ENCODE measurements at regions not wholly inside any gene's neighbourhood (a gene's known extent, or its start where the extent isn't known, plus 50 kb on each side); places are given as distances from the start of the nearest gene placed in this dataset.

DNA sequence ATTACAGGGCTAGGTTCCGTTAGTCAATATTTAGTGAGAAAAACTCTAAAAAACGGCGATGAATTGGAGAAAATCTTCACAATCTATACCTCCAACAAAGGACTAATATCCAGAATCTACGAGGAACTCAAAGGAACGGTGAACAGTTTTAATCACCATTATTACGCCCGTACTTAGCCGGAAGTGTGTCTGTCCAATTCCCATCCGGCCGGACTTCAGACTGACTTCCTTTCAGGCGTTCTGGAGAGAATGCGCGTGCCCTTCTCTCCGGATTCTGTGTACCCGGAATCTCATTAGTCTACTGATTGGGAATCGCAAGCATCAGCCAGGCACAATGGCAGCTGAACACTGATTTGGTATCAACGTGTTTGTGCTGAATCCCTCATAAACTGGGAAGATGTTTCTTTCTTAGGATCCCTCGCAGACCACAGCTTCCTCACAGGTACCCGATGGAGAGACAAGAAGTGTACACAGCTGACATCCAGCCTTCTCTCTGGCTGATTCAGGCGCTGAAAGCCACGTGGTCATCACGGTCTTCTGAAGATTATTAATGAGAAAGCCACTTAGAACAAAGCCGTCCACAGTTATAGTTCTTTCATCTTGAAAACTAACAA, 239.9 kb downstream of the ZNF516 start:
- H3K4me2 ChIP-seq (ENCODE audit: extremely low read depth, insufficient read depth, low read length), result no peak overlapping the region
- H2AFZ ChIP-seq (ENCODE audit: low read length), result no peak overlapping the region
- no peak overlapping the region for H3K4me3 ChIP-seq (replicated peaks in 1 of 4; ENCODE audit: control extremely low read depth in 1 of 4, insufficient read depth in 1 of 4, low read depth in 3 of 4, low read length in 4 of 4)
- H3K27ac ChIP-seq (ENCODE audit: insufficient read depth, low read length), result no peak overlapping the region
- no peaks in the 10 kb centered on the region for H3K79me2 ChIP-seq (ENCODE audit: control insufficient read depth, insufficient read depth, low read length)
- no peaks in the 10 kb centered on the region for H3K4me1 ChIP-seq (ENCODE audit: control insufficient read depth, extremely low read depth, insufficient read depth, low read length)
- no peaks in the 10 kb centered on the region for H4K20me1 ChIP-seq (ENCODE audit: control insufficient read depth, extremely low read depth, insufficient read depth, low read length)
- H3K27me3 ChIP-seq (ENCODE audit: control insufficient read depth, insufficient read depth, low read length), result peaks cover 2% of the 10 kb centered on the region
- H3K36me3 ChIP-seq (ENCODE audit: control insufficient read depth, insufficient read depth, low read length), result no peaks in the 10 kb centered on the region
- H3K9me3 ChIP-seq (ENCODE audit: control insufficient read depth, insufficient read depth, low read depth, low read length), result no peaks in the 10 kb centered on the region
- DNase-seq (ENCODE audit: low read depth in 2 of 2), result no peak
- TF ChIP-seq EZH2 (IDR thresholded peaks at IDR 0.05; ENCODE audit: low read length, missing control alignments), result no peak
- TF ChIP-seq, protein P1, sequence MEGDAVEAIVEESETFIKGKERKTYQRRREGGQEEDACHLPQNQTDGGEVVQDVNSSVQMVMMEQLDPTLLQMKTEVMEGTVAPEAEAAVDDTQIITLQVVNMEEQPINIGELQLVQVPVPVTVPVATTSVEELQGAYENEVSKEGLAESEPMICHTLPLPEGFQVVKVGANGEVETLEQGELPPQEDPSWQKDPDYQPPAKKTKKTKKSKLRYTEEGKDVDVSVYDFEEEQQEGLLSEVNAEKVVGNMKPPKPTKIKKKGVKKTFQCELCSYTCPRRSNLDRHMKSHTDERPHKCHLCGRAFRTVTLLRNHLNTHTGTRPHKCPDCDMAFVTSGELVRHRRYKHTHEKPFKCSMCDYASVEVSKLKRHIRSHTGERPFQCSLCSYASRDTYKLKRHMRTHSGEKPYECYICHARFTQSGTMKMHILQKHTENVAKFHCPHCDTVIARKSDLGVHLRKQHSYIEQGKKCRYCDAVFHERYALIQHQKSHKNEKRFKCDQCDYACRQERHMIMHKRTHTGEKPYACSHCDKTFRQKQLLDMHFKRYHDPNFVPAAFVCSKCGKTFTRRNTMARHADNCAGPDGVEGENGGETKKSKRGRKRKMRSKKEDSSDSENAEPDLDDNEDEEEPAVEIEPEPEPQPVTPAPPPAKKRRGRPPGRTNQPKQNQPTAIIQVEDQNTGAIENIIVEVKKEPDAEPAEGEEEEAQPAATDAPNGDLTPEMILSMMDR (conservative IDR thresholded peaks at IDR 0.05 in 1 of 2, IDR thresholded peaks at IDR 0.05 in 1 of 2; ENCODE audit: low read depth in 1 of 2, low read length in 2 of 2), result no peak
- H3K9ac ChIP-seq (ENCODE audit: insufficient read depth, low read length), result no peak overlapping the region

DNA sequence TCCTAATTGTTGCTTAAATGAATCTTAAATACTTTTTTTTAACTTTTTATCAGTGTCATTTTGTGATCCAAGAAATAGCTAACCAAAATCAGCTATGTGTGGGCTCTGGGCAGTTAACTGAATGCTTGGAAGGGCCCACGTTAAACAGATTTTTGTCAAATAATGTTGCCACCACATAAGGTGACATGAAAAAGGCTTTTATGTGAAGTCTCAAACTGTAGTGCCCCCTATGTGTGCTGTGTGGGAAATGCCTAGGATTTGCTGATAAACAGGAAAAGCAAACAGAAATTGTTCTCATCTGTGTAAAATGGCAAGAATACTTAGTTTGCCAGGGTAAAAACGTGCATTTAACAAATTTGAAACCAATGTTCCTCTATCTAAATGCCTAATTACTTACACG, 242.2 kb downstream of the ZNF516 start:
- H3K4me3 ChIP-seq (replicated peaks in 1 of 4; ENCODE audit: control extremely low read depth in 1 of 4, insufficient read depth in 1 of 4, low read depth in 3 of 4, low read length in 4 of 4), result no peak overlapping the region

GRCh38 chr18:76252139-76252538, 242.9 kb downstream of the ZNF516 start:
- no peaks in the 10 kb centered on the region for H4K20me1 ChIP-seq (ENCODE audit: control insufficient read depth, extremely low read depth, insufficient read depth, low read length)
- no peak overlapping the region for H2AFZ ChIP-seq (ENCODE audit: low read length)
- H3K79me2 ChIP-seq (ENCODE audit: control insufficient read depth, insufficient read depth, low read length), result no peaks in the 10 kb centered on the region
- peaks cover 2% of the 10 kb centered on the region for H3K27me3 ChIP-seq (ENCODE audit: control insufficient read depth, insufficient read depth, low read length)
- no peak overlapping the region for H3K4me2 ChIP-seq (ENCODE audit: extremely low read depth, insufficient read depth, low read length)
- H3K27ac ChIP-seq (ENCODE audit: insufficient read depth, low read length), result no peak overlapping the region
- H3K9ac ChIP-seq (ENCODE audit: insufficient read depth, low read length), result no peak overlapping the region
- no peaks in the 10 kb centered on the region for H3K36me3 ChIP-seq (ENCODE audit: control insufficient read depth, insufficient read depth, low read length)
- no peak overlapping the region for H3K4me3 ChIP-seq (replicated peaks in 1 of 4; ENCODE audit: control extremely low read depth in 1 of 4, insufficient read depth in 1 of 4, low read depth in 3 of 4, low read length in 4 of 4)
- DNase-seq (ENCODE audit: low read depth in 2 of 2), result no peak
- H3K9me3 ChIP-seq (ENCODE audit: control insufficient read depth, insufficient read depth, low read depth, low read length), result no peaks in the 10 kb centered on the region
- H3K4me1 ChIP-seq (ENCODE audit: control insufficient read depth, extremely low read depth, insufficient read depth, low read length), result no peaks in the 10 kb centered on the region
- no peak for TF ChIP-seq EZH2 (IDR thresholded peaks at IDR 0.05; ENCODE audit: low read length, missing control alignments)
- TF ChIP-seq, protein P1 (conservative IDR thresholded peaks at IDR 0.05 in 1 of 2, IDR thresholded peaks at IDR 0.05 in 1 of 2; ENCODE audit: low read depth in 1 of 2, low read length in 2 of 2), result no peak

More for the DNA sequence above, 242.2 kb downstream of the ZNF516 start:
- Histone ChIP-seq H3K4me2 (ENCODE audit: extremely low read depth, insufficient read depth, low read length) (no peak overlapping the region), H3K79me2 (ENCODE audit: control insufficient read depth, insufficient read depth, low read length) (no peaks in the 10 kb centered on the region), H3K27ac (ENCODE audit: insufficient read depth, low read length) (no peak overlapping the region), H3K4me1 (ENCODE audit: control insufficient read depth, extremely low read depth, insufficient read depth, low read length) (no peaks in the 10 kb centered on the region), H3K9me3 (ENCODE audit: control insufficient read depth, insufficient read depth, low read depth, low read length) (no peaks in the 10 kb centered on the region), H3K36me3 (ENCODE audit: control insufficient read depth, insufficient read depth, low read length) (no peaks in the 10 kb centered on the region), H4K20me1 (ENCODE audit: control insufficient read depth, extremely low read depth, insufficient read depth, low read length) (no peaks in the 10 kb centered on the region), H3K27me3 (ENCODE audit: control insufficient read depth, insufficient read depth, low read length) (peaks cover 2% of the 10 kb centered on the region), H3K9ac (ENCODE audit: insufficient read depth, low read length) (no peak overlapping the region), H2AFZ (ENCODE audit: low read length) (no peak overlapping the region)
- TF ChIP-seq, protein P1 (conservative IDR thresholded peaks at IDR 0.05 in 1 of 2, IDR thresholded peaks at IDR 0.05 in 1 of 2; ENCODE audit: low read depth in 1 of 2, low read length in 2 of 2), result peak; percentile 15 to 65
- no peak for TF ChIP-seq EZH2 (IDR thresholded peaks at IDR 0.05; ENCODE audit: low read length, missing control alignments)
- peak in 1 of 2 donors; percentile 29 for DNase-seq (ENCODE audit: low read depth in 2 of 2)

Data from fibroblast of lung (primary cell).